Fibroblast of the aortic adventitia (primary cell): ENCODE measurements at regions not wholly inside any gene's neighbourhood (a gene's known extent, or its start where the extent isn't known, plus 50 kb on each side); places are given as distances from the start of the nearest gene placed in this dataset.

Experiments used
- DNase-seq: peaks from one replicate; pipeline ENCODE4 v3.0.0-alpha.2; 2010; ENCODE audit warnings: low read depth
- H3K4me3 ChIP-seq: 2 replicates; pipeline ENCODE4 v1.5.1; 2011; ENCODE audit warnings: low read depth, mild to moderate bottlenecking, control low read depth, low read length, moderate library complexity
- CTCF ChIP-seq: IDR thresholded peaks from 2 replicates; pipeline ENCODE4 v1.5.1; 2011; ENCODE audit warnings: mild to moderate bottlenecking, low read length, control low read depth, inconsistent platforms; ENCODE audit not compliant: insufficient read depth

GRCh38 chr2:105597011-105597805, 147.5 kb upstream of the NCK2 start:
- DNase-seq = no peak
- TF ChIP-seq CTCF = no peak
- H3K4me3 ChIP-seq = no peak overlapping the region

- no peak for DNase-seq
- H3K4me3 ChIP-seq = no peak overlapping the region
- no peak for TF ChIP-seq CTCF
Measured at GRCh38 chr2:105596411-105596921, 148.2 kb upstream of the NCK2 start.

GRCh38 chr2:105595536-105595935, 149.2 kb upstream of the NCK2 start:
- no peak for DNase-seq
- TF ChIP-seq CTCF = no peak
- no peak overlapping the region for H3K4me3 ChIP-seq

GRCh38 chr2:105593221-105593967, 151.3 kb upstream of the NCK2 start:
- no peak overlapping the region for H3K4me3 ChIP-seq
- no peak for DNase-seq
- no peak for TF ChIP-seq CTCF

GRCh38 chr2:105592288-105592687, 152.4 kb upstream of the NCK2 start:
- H3K4me3 ChIP-seq = no peak overlapping the region
- no peak for TF ChIP-seq CTCF
- DNase-seq = no peak

- H3K4me3 ChIP-seq = no peak overlapping the region
- no peak for TF ChIP-seq CTCF
- DNase-seq = no peak
Measured at GRCh38 chr2:105590780-105591660, 153.7 kb upstream of the NCK2 start.
